ENCODE measurements at regions not wholly inside any gene's neighbourhood (a gene's known extent, or its start where the extent isn't known, plus 50 kb on each side); places are given as distances from the start of the nearest gene placed in this dataset.
"Not testable (repeated sequence)": the region's sequence is repeated elsewhere in the genome, so short reads cannot be mapped to it uniquely, and the experiment has no call there.

GRCh38 chr2:36163520-36164254 lies 191.9 kb upstream of the CRIM1 start:
- DNase-seq (ENCODE audit: low read depth in 2 of 2), result no peak

DNA sequence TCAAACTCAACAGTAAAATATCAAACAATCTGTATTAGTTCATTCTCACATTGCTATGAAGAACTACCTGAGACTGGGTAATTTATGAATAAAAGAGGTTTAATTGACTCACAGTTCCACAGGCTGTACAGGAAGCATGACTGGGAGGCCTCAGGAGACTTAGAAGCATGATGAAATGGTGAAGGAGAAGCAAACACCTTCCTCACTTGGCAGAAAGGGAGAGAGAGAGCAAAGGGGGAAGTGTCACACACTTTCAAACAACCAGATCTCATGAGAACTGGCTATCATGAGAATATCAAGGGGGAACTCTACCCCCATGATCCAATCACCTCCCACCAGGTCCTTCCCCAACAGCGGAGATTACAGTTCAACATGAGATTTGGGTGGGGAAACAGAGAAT lies 198.5 kb upstream of the CRIM1 start:
- DNase-seq (ENCODE audit: low read depth in 2 of 2), result not testable (repeated sequence)

DNA sequence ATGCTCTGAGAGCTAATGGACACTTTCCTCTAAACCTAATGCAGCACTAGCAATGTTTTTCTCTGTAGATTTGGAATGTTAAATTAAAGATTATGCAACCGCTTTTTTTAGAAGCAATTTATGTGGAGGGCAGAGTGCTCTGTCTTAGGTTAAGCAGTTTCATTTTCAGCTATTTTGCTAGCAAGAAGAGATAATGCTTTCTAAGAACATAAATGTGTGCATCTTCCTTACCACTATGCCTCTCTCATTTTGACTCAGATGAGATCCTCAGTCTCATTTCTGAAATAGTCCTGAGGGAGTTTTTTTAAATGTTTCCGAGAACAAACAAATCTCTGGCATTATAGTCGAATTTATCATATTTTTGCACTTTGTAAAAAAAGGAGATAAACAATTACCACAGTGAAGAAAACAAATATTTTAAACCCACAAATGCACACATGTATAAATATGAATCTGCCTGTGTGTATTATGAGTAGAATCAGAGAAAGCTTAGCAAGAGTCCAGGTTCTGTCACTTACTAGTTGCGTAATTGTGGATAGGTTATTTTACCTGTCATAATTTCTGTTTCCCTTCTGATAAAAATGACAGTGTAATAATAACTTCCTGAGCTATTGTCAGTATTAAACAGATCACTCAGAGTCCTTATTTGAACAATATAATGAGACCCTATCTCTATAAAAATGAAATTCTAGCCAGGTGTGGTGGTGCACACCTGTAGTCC lies 207.7 kb upstream of the CRIM1 start:
- DNase-seq (ENCODE audit: low read depth in 2 of 2), result no peak

GRCh38 chr2:36146765-36147164 lies 208.8 kb upstream of the CRIM1 start:
- DNase-seq (ENCODE audit: low read depth in 2 of 2), result no peak

DNA sequence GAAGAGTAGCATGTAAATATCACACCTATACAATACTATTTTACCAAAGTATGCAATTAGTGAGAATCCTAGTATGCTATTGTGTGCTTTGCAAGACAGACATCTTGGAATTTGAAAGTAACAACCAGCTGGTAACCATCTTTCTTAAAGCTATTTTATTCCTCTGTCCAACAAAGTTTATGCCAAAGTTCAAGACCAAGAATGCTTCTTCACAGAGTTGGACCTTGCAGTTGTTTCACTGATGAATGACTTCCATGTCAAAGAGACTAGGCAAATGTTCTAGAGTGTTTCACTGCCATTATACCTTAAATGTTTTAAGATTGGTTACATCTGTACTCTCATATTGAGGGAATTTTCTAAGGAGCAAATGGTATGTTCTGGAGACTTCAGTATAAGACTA lies 215.2 kb upstream of the CRIM1 start:
- no peak for DNase-seq (ENCODE audit: low read depth in 2 of 2)

DNA sequence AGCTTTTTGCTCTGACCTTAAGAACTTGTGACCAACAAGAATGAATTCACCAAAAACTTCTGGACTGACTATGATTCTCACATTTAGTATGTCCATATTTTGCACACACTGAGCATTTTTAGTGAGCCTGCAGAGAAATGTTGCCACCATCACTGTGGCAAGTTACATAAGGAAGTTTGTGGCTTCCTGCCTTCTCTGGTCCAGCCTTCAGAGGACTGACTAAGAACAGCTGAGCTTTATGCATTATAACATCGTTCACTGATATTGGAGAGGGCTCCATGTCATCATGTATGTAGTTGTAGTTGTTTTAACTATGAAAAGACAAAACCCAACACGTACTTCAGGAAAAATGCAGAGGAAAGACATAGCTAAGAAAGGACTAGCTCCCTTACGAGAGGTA lies 218.0 kb upstream of the CRIM1 start:
- DNase-seq (ENCODE audit: low read depth in 2 of 2), result no peak

- no peak for DNase-seq (ENCODE audit: low read depth in 2 of 2)
Observed at GRCh38 chr2:36134281-36134680, 221.3 kb upstream of the CRIM1 start.

DNA sequence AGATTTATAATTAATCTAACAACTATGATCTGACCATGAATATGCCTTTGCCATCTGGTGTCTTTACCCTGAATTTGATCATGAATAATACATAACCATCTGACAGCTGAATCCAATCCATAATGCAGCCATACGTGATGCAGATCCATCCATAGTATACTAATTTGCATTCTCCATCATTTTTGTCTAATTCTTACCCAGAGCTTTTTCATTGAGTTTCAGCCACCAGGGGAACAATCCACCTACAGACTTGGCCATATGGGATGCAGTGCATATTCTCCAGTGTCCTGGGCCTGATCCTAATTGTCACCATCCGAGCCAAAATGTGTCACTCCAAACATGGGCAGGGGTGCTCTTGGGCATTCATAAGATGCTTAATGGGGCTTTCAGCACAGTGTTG lies 227.2 kb upstream of the CRIM1 start:
- no peak for DNase-seq (ENCODE audit: low read depth in 2 of 2)

GRCh38 chr2:36125702-36126101 lies 229.9 kb upstream of the CRIM1 start:
- DNase-seq (ENCODE audit: low read depth in 2 of 2), result no peak

DNA sequence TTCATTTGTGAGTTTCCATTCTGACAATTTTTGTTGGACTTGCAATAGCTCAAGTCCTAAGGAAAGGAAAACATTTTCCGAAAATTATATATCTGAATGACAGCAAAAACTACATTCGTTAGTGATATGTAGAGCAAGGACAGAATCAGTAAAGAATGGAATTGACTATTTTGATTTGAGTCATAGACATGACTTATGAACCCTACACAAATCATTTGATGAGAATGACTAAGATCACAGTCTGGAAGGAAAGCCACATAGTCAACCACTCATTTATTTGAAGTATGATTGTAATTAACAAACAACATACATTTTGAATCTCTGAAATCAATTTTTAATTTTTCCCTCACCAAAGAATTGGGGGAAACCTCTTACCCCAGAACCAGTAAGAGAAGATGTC lies 231.6 kb upstream of the CRIM1 start:
- no peak for DNase-seq (ENCODE audit: low read depth in 2 of 2)

GRCh38 chr2:36097022-36097421 lies 258.6 kb upstream of the CRIM1 start:
- no peak for DNase-seq (ENCODE audit: low read depth in 2 of 2)

- DNase-seq (ENCODE audit: low read depth in 2 of 2), result not testable (repeated sequence)
Observed at GRCh38 chr2:36091844-36092741, 263.5 kb upstream of the CRIM1 start.

DNA sequence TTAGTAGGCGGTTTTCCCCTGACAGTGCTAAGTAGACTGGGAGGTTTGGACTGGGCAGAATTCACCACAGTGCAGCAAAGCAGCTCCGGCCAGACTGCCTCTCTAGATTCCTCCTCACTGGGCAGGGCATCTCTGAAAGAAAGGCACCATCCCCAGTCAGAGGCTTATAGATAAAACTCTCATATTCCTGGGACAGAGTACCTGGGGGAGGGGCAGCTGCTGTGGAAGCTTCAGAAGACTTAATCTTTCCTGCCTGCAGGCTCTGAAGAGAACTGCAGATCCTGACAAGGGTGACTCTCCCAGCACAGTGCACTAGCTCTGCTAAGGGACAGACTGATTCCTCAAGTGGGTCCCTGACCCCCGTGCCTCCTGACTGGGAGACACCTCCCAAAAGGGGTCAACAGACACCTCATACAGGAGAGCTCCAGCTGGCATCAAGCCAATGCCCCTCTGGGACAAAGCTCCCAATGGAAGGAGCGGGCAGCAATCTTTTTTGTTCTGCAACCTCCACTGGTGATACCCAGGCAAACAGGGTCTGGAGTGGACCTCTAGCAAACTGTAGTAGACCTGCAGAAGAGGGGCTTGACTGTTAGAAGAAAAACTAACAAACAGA lies 266.8 kb upstream of the CRIM1 start:
- DNase-seq (ENCODE audit: low read depth in 2 of 2), result no peak

DNA sequence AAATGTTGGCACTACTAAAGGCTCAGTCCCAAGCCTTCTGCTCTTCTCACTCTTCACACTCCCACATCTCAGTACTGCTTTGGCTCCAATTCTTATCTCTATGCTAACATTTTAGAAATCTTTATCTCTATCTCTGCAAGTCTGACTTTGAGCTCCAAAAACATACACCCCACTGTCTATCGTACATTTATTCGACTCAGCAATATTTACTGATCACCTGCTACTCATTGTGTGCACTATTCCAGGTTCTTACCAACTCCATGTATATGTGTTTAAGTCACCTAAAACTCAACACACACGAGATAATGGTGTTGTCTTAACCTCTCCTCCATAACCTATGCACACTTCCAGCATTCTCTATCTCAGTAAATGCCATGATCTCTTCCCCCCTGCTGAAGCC lies 268.2 kb upstream of the CRIM1 start:
- no peak for DNase-seq (ENCODE audit: low read depth in 2 of 2)

DNA sequence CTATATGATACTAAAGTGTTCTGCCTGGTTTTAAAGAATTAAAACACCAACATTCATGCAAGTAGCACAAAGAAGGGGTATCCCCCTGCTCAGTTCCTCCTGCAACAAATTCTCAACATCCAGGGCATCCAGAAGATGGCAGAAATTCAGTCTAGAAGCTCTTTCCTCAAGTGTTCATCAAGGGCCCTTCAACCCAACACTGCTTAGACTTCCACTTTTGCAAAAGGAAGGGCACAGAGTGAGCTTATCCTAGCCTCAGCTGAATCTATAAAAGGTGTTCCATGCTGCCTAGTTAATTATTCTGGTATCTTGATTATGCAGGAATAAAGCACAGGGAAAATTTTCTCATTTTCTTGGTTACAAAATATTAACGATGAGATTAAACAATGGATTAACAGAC lies 275.8 kb upstream of the CRIM1 start:
- no peak for DNase-seq (ENCODE audit: low read depth in 2 of 2)

DNA sequence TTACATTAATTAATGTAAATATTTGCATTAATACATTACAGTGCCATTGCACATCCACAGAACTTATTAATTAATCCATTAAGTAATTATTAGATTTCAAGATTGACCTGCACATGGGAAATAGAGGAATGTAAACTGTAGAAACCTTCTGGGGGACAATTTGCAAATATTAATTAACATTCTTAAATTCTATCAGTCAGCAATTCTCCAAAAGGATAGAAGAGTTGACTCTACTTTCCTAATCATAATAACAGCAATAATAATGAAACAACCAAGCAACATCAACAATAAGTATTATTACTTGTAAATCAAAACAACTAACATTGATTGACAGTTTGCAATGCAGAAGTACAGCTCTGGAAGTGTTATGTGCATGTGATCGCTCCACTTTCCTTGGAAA lies 281.6 kb upstream of the CRIM1 start:
- no peak for DNase-seq (ENCODE audit: low read depth in 2 of 2)

GRCh38 chr2:36071698-36072097 lies 283.9 kb upstream of the CRIM1 start:
- no peak for DNase-seq (ENCODE audit: low read depth in 2 of 2)

DNA sequence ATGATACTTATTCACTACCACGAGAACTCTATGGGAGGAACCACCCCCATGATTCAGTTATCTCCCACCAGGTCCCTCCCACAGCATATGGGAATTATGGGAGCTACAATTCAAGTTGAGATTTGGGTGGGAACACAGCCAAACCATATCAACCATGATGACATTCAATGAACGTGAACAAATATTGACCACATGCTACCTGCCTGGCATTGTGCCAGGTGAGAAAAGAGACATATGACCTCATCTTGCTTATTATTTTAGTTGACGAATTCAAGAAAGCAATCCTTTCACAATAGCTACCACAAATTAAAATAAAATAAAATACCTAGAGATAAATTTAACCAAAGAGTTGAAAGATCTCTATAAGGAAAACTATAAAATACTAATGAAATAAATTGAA lies 286.5 kb upstream of the CRIM1 start:
- DNase-seq (ENCODE audit: low read depth in 2 of 2), result no peak

GRCh38 chr2:36068086-36068485 lies 287.5 kb upstream of the CRIM1 start:
- DNase-seq (ENCODE audit: low read depth in 2 of 2), result no peak

DNA sequence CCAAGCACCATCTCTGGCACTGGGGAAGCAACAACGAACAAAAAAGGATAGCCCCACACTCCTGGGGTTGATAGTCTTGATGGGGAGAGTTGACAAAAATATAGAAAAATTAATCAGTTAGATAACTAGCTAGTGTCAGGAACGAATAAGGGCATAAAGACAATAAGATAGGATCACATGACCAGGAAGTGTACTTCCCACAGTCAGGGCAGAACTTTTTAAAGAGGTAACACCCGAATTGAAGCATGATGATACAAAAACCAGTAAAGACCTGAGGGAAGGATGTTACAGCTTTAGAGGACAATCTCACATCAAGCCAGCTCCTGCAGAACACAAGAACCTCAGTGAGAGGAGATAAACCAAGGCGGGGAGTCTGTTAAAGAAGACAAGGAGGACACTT lies 295.4 kb upstream of the CRIM1 start:
- no peak for DNase-seq (ENCODE audit: low read depth in 2 of 2)

DNA sequence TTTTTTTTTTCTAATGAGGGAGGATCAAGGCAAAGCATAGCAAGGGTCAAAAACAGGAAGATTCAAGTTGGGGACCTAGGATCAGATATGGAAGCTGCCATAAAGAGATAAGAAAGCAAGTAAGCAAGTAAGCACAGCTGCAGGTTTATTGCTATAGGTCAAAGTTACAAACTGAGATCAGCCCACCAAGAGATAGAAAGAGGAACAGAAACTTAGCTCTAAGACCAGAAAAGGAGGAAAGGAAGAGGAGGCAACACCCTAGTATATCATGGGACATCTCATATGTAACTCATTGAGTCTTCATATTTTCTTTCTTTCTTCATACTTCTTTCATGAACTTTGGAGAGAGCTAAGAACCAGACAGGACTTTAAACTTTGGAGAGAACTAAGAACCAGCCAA lies 295.9 kb upstream of the CRIM1 start:
- DNase-seq (ENCODE audit: low read depth in 2 of 2), result no peak

- no peak for DNase-seq (ENCODE audit: low read depth in 2 of 2)
Observed at GRCh38 chr2:36058953-36059352, 296.6 kb upstream of the CRIM1 start.

Data from stimulated activated CD8-positive, alpha-beta memory T cell treated with anti-CD3 and anti-CD28 coated beads, Interleukin-2, amount 100 ng/mL, for 1 hour (primary cell).